ENCODE measurements at regions not wholly inside any gene's neighbourhood (a gene's known extent, or its start where the extent isn't known, plus 50 kb on each side); places are given as distances from the start of the nearest gene placed in this dataset.

GRCh38 chr10:131728286-131729228, 172.3 kb upstream of the PPP2R2D start:
- DNase-seq (ENCODE audit: low read depth in 3 of 3, low spot score in 1 of 3), result no peak

GRCh38 chr10:131729361-131729760, 171.4 kb upstream of the PPP2R2D start:
- no peak for DNase-seq (ENCODE audit: low read depth in 3 of 3, low spot score in 1 of 3)

- no peak for DNase-seq (ENCODE audit: low read depth in 3 of 3, low spot score in 1 of 3)
Measured at GRCh38 chr10:131729938-131730660, 170.7 kb upstream of the PPP2R2D start.

GRCh38 chr10:131730771-131731497, 169.9 kb upstream of the PPP2R2D start:
- DNase-seq (ENCODE audit: low read depth in 3 of 3, low spot score in 1 of 3), result no peak

GRCh38 chr10:131731780-131732630, 168.8 kb upstream of the PPP2R2D start:
- no peak for DNase-seq (ENCODE audit: low read depth in 3 of 3, low spot score in 1 of 3)

GRCh38 chr10:131732631-131733127, 168.1 kb upstream of the PPP2R2D start:
- DNase-seq (ENCODE audit: low read depth in 3 of 3, low spot score in 1 of 3), result no peak

GRCh38 chr10:131733596-131733995, 167.2 kb upstream of the PPP2R2D start:
- no peak for DNase-seq (ENCODE audit: low read depth in 3 of 3, low spot score in 1 of 3)

GRCh38 chr10:131735577-131735976, 165.2 kb upstream of the PPP2R2D start:
- DNase-seq (ENCODE audit: low read depth in 3 of 3, low spot score in 1 of 3), result no peak

GRCh38 chr10:131736321-131736980, 164.4 kb upstream of the PPP2R2D start:
- no peak for DNase-seq (ENCODE audit: low read depth in 3 of 3, low spot score in 1 of 3)

GRCh38 chr10:131737543-131738395, 163.0 kb upstream of the PPP2R2D start:
- no peak for DNase-seq (ENCODE audit: low read depth in 3 of 3, low spot score in 1 of 3)

GRCh38 chr10:131738396-131738735, 162.4 kb upstream of the PPP2R2D start:
- no peak for DNase-seq (ENCODE audit: low read depth in 3 of 3, low spot score in 1 of 3)

GRCh38 chr10:131739206-131739605, 161.6 kb upstream of the PPP2R2D start:
- no peak for DNase-seq (ENCODE audit: low read depth in 3 of 3, low spot score in 1 of 3)

GRCh38 chr10:131742500-131742951, 158.3 kb upstream of the PPP2R2D start:
- no peak for DNase-seq (ENCODE audit: low read depth in 3 of 3, low spot score in 1 of 3)

- no peak for DNase-seq (ENCODE audit: low read depth in 3 of 3, low spot score in 1 of 3)
Measured at GRCh38 chr10:131743190-131744151, 157.3 kb upstream of the PPP2R2D start.

GRCh38 chr10:131744346-131744745, 156.5 kb upstream of the PPP2R2D start:
- DNase-seq (ENCODE audit: low read depth in 3 of 3, low spot score in 1 of 3), result no peak

- no peak for DNase-seq (ENCODE audit: low read depth in 3 of 3, low spot score in 1 of 3)
Measured at GRCh38 chr10:131745591-131745990, 155.2 kb upstream of the PPP2R2D start.

GRCh38 chr10:131746241-131746711, 154.5 kb upstream of the PPP2R2D start:
- no peak for DNase-seq (ENCODE audit: low read depth in 3 of 3, low spot score in 1 of 3)

GRCh38 chr10:131746785-131747184, 154.0 kb upstream of the PPP2R2D start:
- no peak for DNase-seq (ENCODE audit: low read depth in 3 of 3, low spot score in 1 of 3)

Measured in stimulated activated CD4-positive, alpha-beta T cell treated with anti-CD3 and anti-CD28 coated beads, TNF-alpha, amount 100 ng/mL, for 1 hour (primary cell).